Stomach (tissue), 4 donors: ENCODE measurements at regions not wholly inside any gene's neighbourhood (a gene's known extent, or its start where the extent isn't known, plus 50 kb on each side); places are given as distances from the start of the nearest gene placed in this dataset.

Experiments used
- CTCF ChIP-seq, 7 experiments: fragments of 450-650 bp in 4 of 7; fragments of 200-600 bp in 3 of 7; sonication (generic) in 3 of 7; IDR thresholded peaks; one replicate each; pipeline ENCODE4 v1.5.1; 2016 to 2019; ENCODE audit warnings: antibody characterized with exemption in 7 of 7, control low read depth in 2 of 7, mild to moderate bottlenecking in 1 of 7
- POLR2A ChIP-seq, 4 donors: fragments of 450-650 bp; IDR thresholded peaks; one replicate each; pipeline ENCODE4 v1.6.1; 2016; ENCODE audit warnings: antibody characterized with exemption in 4 of 4, control low read depth in 2 of 4, mild to moderate bottlenecking in 1 of 4, moderate library complexity in 1 of 4

GRCh38 chr20:10927011-10927583 lies 253.3 kb upstream of the JAG1 start:
- no peak for TF ChIP-seq CTCF (IDR thresholded peaks at IDR 0.05)
- TF ChIP-seq POLR2A (IDR thresholded peaks at IDR 0.05): no peak
